CD14-positive monocyte (primary cell): ENCODE measurements at regions not wholly inside any gene's neighbourhood (a gene's known extent, or its start where the extent isn't known, plus 50 kb on each side); places are given as distances from the start of the nearest gene placed in this dataset.

Source experiments
- DNase-seq, 3 donors: peaks; one replicate each; pipeline ENCODE4 v3.0.0-alpha.2; 2011 to 2022
- H2AFZ ChIP-seq: 2 replicates; pipeline ENCODE4 v1.6.0; 2012; ENCODE audit warnings: mild to moderate bottlenecking, low read depth, low read length, inconsistent platforms; ENCODE audit not compliant: insufficient read depth, poor library complexity, severe bottlenecking
- H3K27ac ChIP-seq, 2 donors: 1 replicate in 1 of 2; 2 replicates in 1 of 2; pipeline ENCODE4 v1.5.1; 2012 to 2013; ENCODE audit warnings: low read length in 2 of 2, control low read depth in 1 of 2, inconsistent platforms in 1 of 2, low read depth in 1 of 2, mild to moderate bottlenecking in 1 of 2
- H3K27me3 ChIP-seq, 2 donors: one replicate each; pipeline versions ENCODE4 v1.6.0 to v1.6.1; 2011 to 2013; ENCODE audit warnings: low read length in 2 of 2; ENCODE audit not compliant: control insufficient read depth in 2 of 2, insufficient read depth in 2 of 2
- H3K36me3 ChIP-seq, 2 donors: replicated peaks in 1 of 2; 1 replicate in 1 of 2; 2 replicates in 1 of 2; pipeline versions ENCODE4 v1.5.1 to v1.6.1; 2012 to 2013; ENCODE audit warnings: low read length in 2 of 2, control low read depth in 1 of 2, inconsistent platforms in 1 of 2, mild to moderate bottlenecking in 1 of 2; ENCODE audit not compliant: insufficient read depth in 2 of 2, control insufficient read depth in 1 of 2
- H3K4me1 ChIP-seq, 2 donors: 1 replicate in 1 of 2; 2 replicates in 1 of 2; pipeline versions ENCODE4 v1.5.1 to v1.6.1; 2012 to 2013; ENCODE audit warnings: low read length in 2 of 2, control low read depth in 1 of 2, inconsistent platforms in 1 of 2, mild to moderate bottlenecking in 1 of 2, moderate library complexity in 1 of 2; ENCODE audit not compliant: insufficient read depth in 2 of 2, control insufficient read depth in 1 of 2
- H3K4me2 ChIP-seq: replicated peaks from 2 replicates; pipeline ENCODE3; 2012; ENCODE audit warnings: low read length, moderate library complexity, mild to moderate bottlenecking; ENCODE audit not compliant: poor library complexity, severe bottlenecking; ENCODE audit errors: extremely low read depth
- H3K4me3 ChIP-seq, 3 experiments: fragments of 200-600 bp in 1 of 3; sonication (generic) in 1 of 3; replicated peaks in 1 of 3; 1 replicate in 2 of 3; 2 replicates in 1 of 3; pipeline ENCODE4 v1.5.1; 2011 to 2013; ENCODE audit warnings: low read length in 3 of 3, mild to moderate bottlenecking in 3 of 3, control low read depth in 2 of 3, low read depth in 2 of 3, inconsistent platforms in 1 of 3, moderate library complexity in 1 of 3
- H3K79me2 ChIP-seq: 2 replicates; pipeline ENCODE4 v1.6.0; 2012; ENCODE audit warnings: mild to moderate bottlenecking, control low read depth, inconsistent platforms, low read length, moderate library complexity; ENCODE audit not compliant: insufficient read depth
- H3K9ac ChIP-seq: 2 replicates; pipeline ENCODE4 v1.6.0; 2017; ENCODE audit warnings: low read length, mild to moderate bottlenecking; ENCODE audit not compliant: insufficient read depth, poor library complexity, severe bottlenecking
- H3K9me3 ChIP-seq, 2 donors: replicated peaks in 1 of 2; 1 replicate in 1 of 2; 2 replicates in 1 of 2; pipeline versions ENCODE4 v1.5.1 to v1.6.1; 2012 to 2013; ENCODE audit warnings: low read length in 2 of 2, control low read depth in 1 of 2; ENCODE audit not compliant: control insufficient read depth in 1 of 2, insufficient read depth in 1 of 2
- H4K20me1 ChIP-seq: 2 replicates; pipeline ENCODE4 v1.6.0; 2012; ENCODE audit warnings: mild to moderate bottlenecking, low read length, control low read depth, moderate library complexity; ENCODE audit not compliant: insufficient read depth
- H3K27ac Mint-ChIP-seq, 7 donors: one replicate each; pipeline ENCODE4 v1.8.0; 2020; ENCODE audit warnings: mild to moderate bottlenecking in 7 of 7, mixed read lengths in 7 of 7, moderate library complexity in 6 of 7, inconsistent platforms in 2 of 7
- H3K27me3 Mint-ChIP-seq, 3 donors: one replicate each; pipeline ENCODE4 v1.8.0; 2021 to 2022; ENCODE audit warnings: low read depth in 3 of 3, mild to moderate bottlenecking in 3 of 3, mixed read lengths in 3 of 3, moderate library complexity in 3 of 3, inconsistent platforms in 1 of 3
- H3K36me3 Mint-ChIP-seq, 2 donors: one replicate each; pipeline ENCODE4 v1.8.0; 2020; ENCODE audit warnings: mixed read lengths in 2 of 2, inconsistent platforms in 1 of 2, mild to moderate bottlenecking in 1 of 2
- H3K4me1 Mint-ChIP-seq: one replicate; pipeline ENCODE4 v1.8.0; 2020; ENCODE audit warnings: mild to moderate bottlenecking, mixed read lengths
- H3K4me3 Mint-ChIP-seq, 2 donors: one replicate each; pipeline ENCODE4 v1.8.0; 2020; ENCODE audit warnings: mild to moderate bottlenecking in 2 of 2, mixed read lengths in 2 of 2, moderate library complexity in 1 of 2
- H3K9me3 Mint-ChIP-seq, 7 donors: one replicate each; pipeline ENCODE4 v1.8.0; 2020 to 2022; ENCODE audit warnings: mixed read lengths in 7 of 7, mild to moderate bottlenecking in 6 of 7, moderate library complexity in 6 of 7, inconsistent platforms in 2 of 7
- CTCF ChIP-seq: fragments of 200-600 bp; IDR thresholded peaks from one replicate; pipeline ENCODE4 v1.8.0; 2022; ENCODE audit warnings: antibody characterized with exemption, mild to moderate bottlenecking
- WGBS: methylation state at CpG from one replicate; pipeline ENCODE4 v1.1.5; 2013; ENCODE audit warnings: missing lambda C conversion rate; ENCODE audit not compliant: insufficient coverage; 5-methylcytosine and 5-hydroxymethylcytosine counted together
- intact Hi-C, 2 donors: fragments of 100-400 bp; cut with micrococcal nuclease; formaldehyde crosslinking; loops; one replicate each; pipeline versions ENCODE4 v1.15.0 to v1.15.1; 2023

- peaks cover 15 to 42% (median 19%) of the 10 kb centered on the region in 3 donors for H3K27me3 Mint-ChIP-seq
- no peak overlapping the region for H3K27ac Mint-ChIP-seq
- 92% methylated on average over 2 of the region's 4 CpGs for WGBS
- DNase-seq = no peak
- H3K36me3 Mint-ChIP-seq = no peaks in the 10 kb centered on the region
- no peaks in the 10 kb centered on the region for H3K36me3 ChIP-seq
- intact Hi-C loops = loop anchor here (2.0 to 5.0 kb wide), 2 partner anchors 523 kb away; partner anchors contain the start of gene HOXD8 (in 1 of the 2)
- H3K4me3 Mint-ChIP-seq = no peak overlapping the region
- TF ChIP-seq CTCF = no peak
- H3K4me2 ChIP-seq = no peak overlapping the region
- H4K20me1 ChIP-seq = no peaks in the 10 kb centered on the region
- no peak overlapping the region for H3K9ac ChIP-seq
- no peaks in the 10 kb centered on the region for H3K79me2 ChIP-seq
- no peak overlapping the region for H3K27ac ChIP-seq
- peaks cover 35 to 47% of the 10 kb centered on the region in 2 donors for H3K27me3 ChIP-seq
- no peaks in the 10 kb centered on the region for H3K9me3 Mint-ChIP-seq
- H3K4me1 ChIP-seq = no peaks in the 10 kb centered on the region
- H3K4me3 ChIP-seq = no peak overlapping the region
- no peaks in the 10 kb centered on the region for H3K9me3 ChIP-seq
- H3K4me1 Mint-ChIP-seq = no peaks in the 10 kb centered on the region
- no peak overlapping the region for H2AFZ ChIP-seq
Observed at GRCh38 chr2:176650104-176650837, 381.0 kb downstream of the MTX2 start.

DNA sequence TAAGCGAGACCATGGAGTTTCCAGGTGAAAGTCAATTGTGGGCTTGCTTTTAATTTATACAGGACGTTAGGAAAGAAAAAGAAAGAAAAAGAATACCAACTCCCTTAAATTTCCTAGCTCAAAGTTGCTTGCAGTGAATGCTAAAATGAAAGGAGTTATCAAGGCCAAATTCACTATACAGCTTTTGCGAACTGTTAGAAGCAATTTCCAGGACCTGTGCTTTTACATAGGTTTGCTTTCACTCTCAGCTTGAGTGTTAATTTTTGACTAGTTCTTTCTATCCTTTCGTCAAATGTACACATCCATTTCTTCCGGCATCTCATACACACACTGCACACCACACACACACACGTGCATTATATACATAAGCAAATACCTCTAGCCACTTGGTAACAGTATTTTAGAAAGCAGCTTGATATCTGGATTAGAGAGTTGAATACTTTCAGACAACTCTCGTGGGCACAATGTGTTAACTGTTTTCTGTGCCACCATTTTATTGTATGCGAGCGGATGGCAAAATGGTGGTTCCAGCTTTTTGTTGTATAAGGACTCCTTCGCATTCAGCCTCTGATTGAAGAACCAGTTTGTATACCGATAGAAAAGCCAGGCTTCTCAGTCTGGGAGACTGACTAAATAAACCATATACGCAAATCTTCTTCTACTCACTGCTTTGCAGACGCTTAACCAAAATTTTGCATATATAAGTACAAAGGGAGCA lies 381.8 kb downstream of the MTX2 start:
- Mint-ChIP-seq H3K27ac (no peak overlapping the region), H3K4me3 (peak overlapping the region in 1 of 2 donors; percentile 3), H3K9me3 (no peaks in the 10 kb centered on the region), H3K4me1 (no peaks in the 10 kb centered on the region), H3K27me3 (peaks cover 15 to 42% (median 17%) of the 10 kb centered on the region in 3 donors), H3K36me3 (no peaks in the 10 kb centered on the region)
- H3K27ac ChIP-seq = no peak overlapping the region
- no peak overlapping the region for H3K4me2 ChIP-seq
- no peak for DNase-seq
- H3K36me3 ChIP-seq = no peaks in the 10 kb centered on the region
- H3K79me2 ChIP-seq = no peaks in the 10 kb centered on the region
- peaks cover 30 to 46% of the 10 kb centered on the region in 2 donors for H3K27me3 ChIP-seq
- no peaks in the 10 kb centered on the region for H3K9me3 ChIP-seq
- H3K9ac ChIP-seq = no peak overlapping the region
- no peak overlapping the region for H3K4me3 ChIP-seq
- intact Hi-C loops = loop anchor here (2.0 to 5.0 kb wide), 2 partner anchors 524 kb away; partner anchors contain the start of gene HOXD8 (in 1 of the 2)
- H2AFZ ChIP-seq = no peak overlapping the region
- no peaks in the 10 kb centered on the region for H3K4me1 ChIP-seq
- TF ChIP-seq CTCF = no peak
- H4K20me1 ChIP-seq = no peaks in the 10 kb centered on the region
- WGBS = 80% methylated on average over 4 of the region's 13 CpGs
